Left renal pelvis (tissue), 4 donors: ENCODE measurements at regions not wholly inside any gene's neighbourhood (a gene's known extent, or its start where the extent isn't known, plus 50 kb on each side); places are given as distances from the start of the nearest gene placed in this dataset.
"Not testable (repeated sequence)": the region's sequence is repeated elsewhere in the genome, so short reads cannot be mapped to it uniquely, and the experiment has no call there.

Source experiments
- DNase-seq, 4 donors: peaks; one replicate each; pipeline ENCODE4 v3.0.0-alpha.2; 2013; ENCODE audit warnings: low read depth in 4 of 4, low spot score in 3 of 4

GRCh38 chr18:1464444-1465217 lies 560.0 kb downstream of the ADCYAP1 start:
- no peak for DNase-seq

DNA sequence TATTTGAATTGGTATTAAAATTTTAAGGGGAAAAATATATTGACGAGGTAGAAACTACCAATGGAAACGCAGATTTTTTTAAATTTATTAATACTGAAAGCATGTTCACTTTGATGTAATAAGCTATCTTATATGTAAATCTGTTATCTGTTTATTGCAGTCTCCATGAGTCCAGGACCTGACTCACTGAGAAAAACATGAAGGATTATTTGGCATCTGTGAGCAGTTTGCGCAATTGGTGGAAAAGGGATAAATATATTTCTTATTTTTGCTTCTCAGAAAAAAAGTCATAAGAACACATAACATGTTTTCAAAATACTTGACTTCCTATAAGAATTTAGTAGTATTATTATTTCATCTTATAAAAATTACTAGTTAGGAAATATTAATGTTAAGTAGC lies 561.4 kb downstream of the ADCYAP1 start:
- no peak for DNase-seq

DNA sequence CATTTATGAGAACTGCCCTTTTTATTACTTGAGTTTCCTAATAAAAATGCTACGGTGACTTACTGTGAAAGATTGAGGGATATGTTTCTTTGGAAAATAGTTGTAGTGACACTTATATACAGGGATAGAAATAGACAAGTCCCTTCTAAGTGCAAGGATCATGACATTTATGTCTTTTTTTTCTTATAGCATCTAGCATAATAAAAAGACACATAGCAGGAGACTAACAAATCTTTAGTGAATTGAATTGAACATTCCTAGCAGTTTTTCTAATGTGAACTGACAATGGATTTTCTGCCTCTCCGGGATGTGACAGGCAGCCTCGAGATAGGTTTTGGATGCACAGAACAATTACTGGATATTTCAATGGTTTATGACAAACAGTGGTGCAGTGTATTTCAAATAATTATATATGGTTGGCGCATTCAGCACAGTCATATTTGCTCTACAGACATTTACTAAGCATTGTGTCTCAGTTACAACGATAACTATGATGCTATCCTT lies 562.8 kb downstream of the ADCYAP1 start:
- no peak for DNase-seq

- DNase-seq = no peak
These were observed 563.9 kb downstream of the ADCYAP1 start for GRCh38 chr18:1468550-1468949.

GRCh38 chr18:1475867-1476266 lies 571.2 kb downstream of the ADCYAP1 start:
- no peak for DNase-seq

- no peak for DNase-seq
These were observed 575.6 kb downstream of the ADCYAP1 start for GRCh38 chr18:1480309-1480708.

- no peak for DNase-seq
These were observed 576.9 kb downstream of the ADCYAP1 start for GRCh38 chr18:1481577-1481976.

- no peak for DNase-seq
These were observed 578.7 kb downstream of the ADCYAP1 start for GRCh38 chr18:1483385-1483784.

GRCh38 chr18:1487457-1487856 lies 582.8 kb downstream of the ADCYAP1 start:
- DNase-seq = no peak

GRCh38 chr18:1488394-1488793 lies 583.7 kb downstream of the ADCYAP1 start:
- DNase-seq = no peak

DNA sequence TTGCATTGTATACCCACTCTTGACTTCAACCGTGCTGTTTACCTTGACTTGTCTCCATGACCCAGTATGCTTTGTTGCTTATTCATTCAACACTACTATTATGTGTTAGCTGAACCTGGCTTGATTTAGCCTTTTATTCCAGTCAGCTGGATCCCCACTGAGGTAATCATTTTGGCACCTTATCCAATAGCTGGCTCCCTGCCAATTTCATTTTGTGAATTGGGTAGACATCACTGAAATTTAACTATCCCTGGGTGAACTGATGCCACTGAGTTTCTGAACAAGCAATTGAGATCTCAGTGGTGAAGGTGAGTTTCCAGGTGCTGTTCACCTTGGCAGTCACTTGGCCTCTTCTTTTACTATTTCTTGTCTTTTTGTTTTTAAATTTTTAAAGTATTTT lies 584.3 kb downstream of the ADCYAP1 start:
- no peak for DNase-seq

DNA sequence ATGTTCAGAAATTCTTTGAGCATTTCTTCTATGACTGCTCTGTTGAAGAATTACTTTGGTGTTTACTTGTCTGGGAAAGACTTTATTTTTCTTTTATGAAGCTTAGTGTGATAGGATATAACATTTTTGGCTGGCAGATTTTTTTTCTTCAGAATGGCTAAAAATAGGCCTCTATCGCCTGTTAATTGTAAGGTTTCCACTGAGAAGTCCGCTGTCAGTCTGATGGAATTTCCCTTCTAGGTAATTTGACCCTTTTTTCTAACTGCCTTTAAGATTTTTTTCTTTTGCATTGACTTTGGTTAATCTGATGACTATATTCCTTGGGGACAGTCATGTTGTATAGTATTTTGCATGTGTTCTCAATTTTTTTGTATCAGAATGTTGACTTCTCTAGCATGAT lies 590.7 kb downstream of the ADCYAP1 start:
- no peak for DNase-seq

DNA sequence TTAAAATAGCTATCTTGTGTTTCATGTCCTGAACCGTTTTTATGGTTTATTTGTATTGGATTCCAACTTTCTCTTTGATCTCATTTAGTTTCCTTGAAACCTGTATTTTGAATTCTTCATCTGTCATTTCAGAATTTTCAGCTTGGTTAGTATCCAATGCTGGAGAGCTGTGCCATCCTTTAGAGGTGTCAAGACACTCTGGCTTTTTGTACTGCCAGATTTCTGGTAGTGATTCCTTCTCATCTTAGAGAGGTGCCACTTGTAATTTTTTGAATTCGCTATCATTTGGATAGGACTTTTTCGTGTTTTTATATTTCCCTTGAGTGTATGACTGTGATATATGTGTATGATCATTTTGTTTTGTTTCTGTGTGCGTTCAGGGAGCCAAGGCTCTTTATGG lies 591.4 kb downstream of the ADCYAP1 start:
- DNase-seq = no peak

DNA sequence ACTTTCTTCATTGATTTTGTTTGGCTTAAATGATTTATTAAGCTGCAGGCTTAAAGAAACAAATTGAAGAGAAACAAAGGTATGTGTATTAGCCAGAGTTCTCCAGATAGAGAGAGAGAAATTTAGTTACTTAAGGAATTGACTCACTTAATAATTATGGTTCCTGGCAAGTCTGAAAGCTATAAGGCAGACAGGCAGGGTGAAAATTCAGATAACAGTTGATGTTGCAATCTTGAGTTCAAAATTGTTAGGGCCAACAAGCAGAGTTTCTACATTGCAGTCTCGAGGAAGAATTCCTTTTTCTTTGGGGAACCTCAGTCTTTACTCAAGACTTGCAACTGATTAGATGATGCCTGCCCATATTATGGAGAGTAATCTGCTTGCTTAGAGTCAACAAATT lies 593.5 kb downstream of the ADCYAP1 start:
- no peak for DNase-seq

DNA sequence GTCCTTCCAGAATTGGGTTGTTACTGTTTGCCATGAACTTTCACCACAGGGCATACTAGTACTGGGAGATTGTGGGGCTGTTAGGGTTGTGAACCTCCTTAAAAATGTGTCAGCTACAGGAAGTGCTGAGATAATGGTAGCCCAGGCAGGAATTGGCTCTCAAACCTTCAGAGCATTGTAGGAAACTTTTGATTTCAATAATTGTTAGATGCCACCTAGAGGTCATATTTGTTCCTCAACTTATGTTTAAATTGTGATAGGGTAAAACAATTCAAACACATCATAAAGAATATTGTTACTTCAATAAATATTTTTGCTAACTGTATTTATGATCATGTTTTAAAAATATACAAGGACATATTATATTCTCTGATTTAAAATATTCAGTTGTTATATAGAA lies 594.6 kb downstream of the ADCYAP1 start:
- DNase-seq = no peak

DNA sequence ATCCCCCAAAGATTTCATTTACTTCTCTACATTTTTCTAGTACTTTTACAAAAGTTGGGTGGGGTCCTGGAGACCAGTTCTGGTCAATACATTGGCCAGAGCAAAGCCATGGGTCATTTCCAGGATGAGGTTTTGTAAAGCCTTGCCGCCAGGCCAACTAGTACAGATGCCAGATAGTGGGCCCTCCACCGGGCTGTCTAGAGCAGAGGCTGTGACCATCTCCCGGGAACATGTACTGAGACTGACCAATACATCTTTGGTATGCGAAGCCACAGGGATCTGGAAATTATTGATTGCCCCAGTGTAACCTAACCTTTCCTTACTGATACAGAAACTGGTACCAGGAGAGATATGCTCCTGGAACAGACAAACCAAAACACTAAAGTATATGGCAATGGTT lies 599.2 kb downstream of the ADCYAP1 start:
- DNase-seq = no peak

DNA sequence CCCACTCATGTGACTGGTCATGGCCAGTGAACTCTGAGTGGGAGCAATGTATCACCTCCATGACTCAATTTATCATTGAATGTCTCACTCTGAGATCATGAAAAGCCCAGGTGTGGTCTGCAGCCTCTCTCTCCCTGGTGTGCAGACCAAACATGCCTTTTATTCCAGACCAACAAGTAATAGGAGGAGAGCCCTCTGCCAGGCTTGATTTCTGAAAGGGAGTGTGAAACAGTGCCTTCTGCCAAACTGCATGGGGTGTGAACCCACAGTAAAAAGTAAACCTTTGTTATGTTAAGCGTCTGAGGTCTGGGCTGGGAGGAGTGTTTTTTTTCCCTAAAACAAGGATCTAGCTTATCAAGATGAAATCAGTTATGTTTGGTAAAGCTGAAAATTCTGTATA lies 601.2 kb downstream of the ADCYAP1 start:
- DNase-seq = no peak

DNA sequence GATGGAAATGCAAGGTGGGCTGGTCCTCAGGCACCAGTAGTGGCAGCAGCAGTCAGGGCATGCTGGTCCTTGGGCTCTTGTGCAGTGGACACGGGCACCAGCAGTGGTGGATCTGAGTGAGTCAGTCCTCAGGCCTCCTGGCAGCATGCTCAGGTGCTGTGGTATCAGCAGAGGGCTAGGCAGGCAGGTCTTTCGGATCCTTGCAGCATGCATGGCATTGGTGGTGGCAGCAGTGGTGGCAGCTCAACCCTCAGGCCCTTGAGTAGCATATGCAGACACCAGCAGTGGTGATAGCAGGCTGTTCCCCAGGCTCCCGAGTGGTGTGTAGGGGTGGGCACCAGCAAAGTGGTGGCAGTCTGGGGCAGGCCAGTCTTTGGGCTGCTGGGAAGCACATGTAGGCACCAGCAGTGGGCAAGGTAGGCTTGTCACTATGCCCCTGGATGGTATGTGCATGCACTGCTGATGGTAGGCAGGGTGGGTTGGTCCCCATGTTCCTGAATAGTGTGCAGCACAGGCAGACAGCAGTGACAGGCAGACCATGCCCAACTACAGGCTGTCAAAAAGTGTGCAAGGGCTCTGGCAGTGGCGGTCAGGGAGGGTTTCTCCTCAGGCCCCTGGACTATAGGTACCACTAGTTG lies 606.0 kb downstream of the ADCYAP1 start:
- DNase-seq = no peak

DNA sequence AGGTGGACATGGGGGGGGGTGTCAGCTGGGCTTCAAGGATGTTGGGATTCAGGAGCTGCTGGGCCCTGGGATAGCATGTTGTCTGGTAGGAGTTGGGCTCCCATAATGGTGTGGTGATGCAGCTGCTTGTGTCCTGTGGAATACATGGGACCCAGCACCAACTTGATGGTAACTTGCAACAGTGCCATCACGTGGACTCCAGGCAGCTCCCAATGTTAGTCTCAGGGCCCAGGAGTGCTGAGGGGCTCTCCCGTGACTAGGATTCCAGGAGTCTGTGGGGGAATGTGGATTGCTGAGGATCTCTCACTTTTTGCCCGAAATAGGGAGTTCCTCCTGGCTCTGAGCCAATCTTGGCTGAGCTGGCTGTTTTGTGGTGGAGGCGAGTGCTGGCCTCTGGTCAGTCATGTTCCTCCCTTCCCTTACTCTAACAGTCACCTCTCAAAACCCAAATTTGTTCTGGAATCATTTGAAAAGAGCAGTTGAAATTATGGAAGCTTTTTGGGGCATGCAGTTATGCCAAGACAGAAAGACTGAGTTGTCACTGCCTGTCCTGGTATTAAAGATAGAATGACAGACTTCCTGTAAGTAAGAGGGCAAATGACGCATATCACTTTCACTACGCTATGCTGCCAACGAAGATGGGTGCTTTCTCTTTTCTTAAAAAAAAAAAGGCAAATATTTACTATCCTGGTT lies 607.1 kb downstream of the ADCYAP1 start:
- no peak for DNase-seq

DNA sequence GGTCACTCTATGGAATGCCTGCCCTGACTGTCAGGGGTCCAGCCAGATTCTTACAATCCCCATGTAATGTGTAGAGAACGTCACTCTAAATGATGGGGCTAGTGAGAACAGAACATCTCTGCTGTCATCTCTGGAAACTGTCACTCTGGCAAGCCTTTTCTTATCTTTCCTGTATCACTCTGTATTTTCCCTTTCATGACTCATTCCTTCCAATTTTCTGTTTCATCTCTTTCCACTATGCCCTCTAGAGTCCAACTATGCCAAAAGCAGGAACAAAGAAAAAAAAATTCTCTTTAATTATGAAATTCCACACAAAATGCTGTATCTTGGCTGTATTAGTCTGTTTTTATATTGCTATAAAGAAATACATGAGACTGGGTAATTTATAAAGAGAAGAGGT lies 608.8 kb downstream of the ADCYAP1 start:
- no peak for DNase-seq

GRCh38 chr18:1521588-1522248 lies 617.0 kb downstream of the ADCYAP1 start:
- not testable (repeated sequence) for DNase-seq
